Stimulated activated CD4-positive, alpha-beta T cell treated with anti-CD3 and anti-CD28 coated beads, TNF-alpha, amount 100 ng/mL, for 24 hours (primary cell): ENCODE measurements at regions not wholly inside any gene's neighbourhood (a gene's known extent, or its start where the extent isn't known, plus 50 kb on each side); places are given as distances from the start of the nearest gene placed in this dataset.

Experiments used
- DNase-seq, 3 experiments: peaks; one replicate each; pipeline ENCODE4 v3.0.0-alpha.2; 2020; ENCODE audit warnings: low read depth in 3 of 3

GRCh38 chr10:63708421-63708820, 187.2 kb downstream of the REEP3 start:
- no peak for DNase-seq

DNA sequence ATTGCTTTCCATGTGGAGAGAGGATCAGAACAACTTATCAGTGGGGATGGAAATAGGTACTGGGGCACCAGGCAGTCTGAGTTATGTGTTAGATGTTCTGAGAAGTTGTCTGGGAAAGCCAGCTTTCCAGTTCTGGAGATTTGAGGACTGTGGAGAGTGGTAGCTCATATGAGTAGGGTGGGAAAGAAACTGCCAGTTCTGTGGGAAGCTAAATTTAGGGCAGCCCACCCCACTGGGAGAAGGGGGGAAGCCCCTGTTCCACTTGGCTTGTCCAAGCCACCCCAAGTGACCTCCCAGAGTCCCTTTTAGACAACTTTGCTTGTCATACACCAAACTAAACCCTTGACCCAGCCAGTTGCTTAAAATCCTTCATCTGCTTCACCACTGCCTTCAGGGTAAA, 189.5 kb downstream of the REEP3 start:
- no peak for DNase-seq

DNA sequence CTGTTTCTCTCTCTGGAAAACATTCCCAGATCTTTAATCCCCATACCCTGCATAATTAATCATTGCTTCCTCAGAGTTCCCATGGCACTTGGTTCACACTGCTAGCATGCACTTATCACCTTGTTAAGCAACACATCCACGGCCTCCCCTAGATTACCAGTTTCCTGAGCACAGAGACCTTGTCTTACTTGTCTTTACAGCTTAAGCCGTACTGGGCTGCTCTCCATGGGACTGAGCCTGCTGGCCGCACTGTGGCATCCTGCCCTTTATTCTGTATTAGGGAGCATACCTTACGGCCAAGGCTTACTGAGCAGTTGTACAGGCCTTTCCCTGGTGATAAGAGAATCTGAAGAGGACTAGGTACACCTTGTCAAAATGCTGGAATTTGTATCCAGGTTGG, 190.2 kb downstream of the REEP3 start:
- no peak for DNase-seq

GRCh38 chr10:63711867-63712716, 190.9 kb downstream of the REEP3 start:
- DNase-seq: no peak

- DNase-seq: no peak
Measured at GRCh38 chr10:63712717-63713115, 191.5 kb downstream of the REEP3 start.

- DNase-seq: no peak
Measured at GRCh38 chr10:63713191-63714144, 192.3 kb downstream of the REEP3 start.

GRCh38 chr10:63716016-63716580, 194.9 kb downstream of the REEP3 start:
- DNase-seq: no peak

GRCh38 chr10:63717027-63717715, 196.0 kb downstream of the REEP3 start:
- no peak for DNase-seq

DNA sequence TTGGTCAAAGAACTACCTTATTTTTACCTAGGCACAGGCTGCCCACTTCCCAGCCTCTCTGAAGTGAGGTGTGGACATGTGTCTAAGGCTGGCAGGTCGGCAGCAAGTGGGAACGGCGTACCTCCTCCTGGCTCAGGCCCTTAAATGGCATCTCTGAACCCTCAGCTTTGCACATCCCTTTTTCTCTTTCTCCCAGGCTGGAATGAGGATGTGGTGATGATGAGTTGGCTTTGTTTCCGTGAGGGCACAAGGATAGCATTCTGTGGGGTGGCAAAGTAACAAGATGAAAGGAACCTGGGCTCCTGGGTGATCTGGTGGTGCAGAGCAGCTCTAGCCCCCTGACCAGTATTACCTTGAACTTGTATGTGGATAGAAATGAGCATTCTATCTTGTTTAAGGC, 196.8 kb downstream of the REEP3 start:
- DNase-seq: no peak

- DNase-seq: no peak
Measured at GRCh38 chr10:63718421-63718820, 197.2 kb downstream of the REEP3 start.

- no peak for DNase-seq
Measured at GRCh38 chr10:63719226-63719856, 198.1 kb downstream of the REEP3 start.

DNA sequence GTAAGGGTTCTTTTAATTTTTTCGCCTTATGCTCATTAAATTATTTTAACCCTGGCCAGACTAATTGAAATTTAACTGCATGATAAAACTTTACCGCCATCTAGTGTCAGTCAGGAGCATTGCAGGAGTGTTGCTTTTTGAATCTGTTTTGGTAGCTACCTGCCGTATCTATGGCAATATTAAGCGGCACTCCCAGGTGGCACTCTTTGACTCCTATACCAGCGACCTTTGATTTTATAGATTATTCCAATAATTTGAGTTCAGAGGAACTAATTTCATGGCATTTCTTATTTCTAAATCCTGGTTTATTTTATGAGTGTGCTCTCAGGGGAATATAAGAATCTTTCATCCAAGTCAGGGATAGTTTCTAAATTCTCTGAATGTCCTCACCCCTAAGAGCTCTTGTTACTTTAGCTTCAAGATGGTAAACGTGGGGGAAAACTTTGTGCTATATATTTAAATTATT, 198.9 kb downstream of the REEP3 start:
- peak in 2 of 3 experiments; percentile 15 to 45 for DNase-seq

GRCh38 chr10:63720676-63721075, 199.5 kb downstream of the REEP3 start:
- no peak for DNase-seq

GRCh38 chr10:63722537-63722936, 201.3 kb downstream of the REEP3 start:
- DNase-seq: no peak

DNA sequence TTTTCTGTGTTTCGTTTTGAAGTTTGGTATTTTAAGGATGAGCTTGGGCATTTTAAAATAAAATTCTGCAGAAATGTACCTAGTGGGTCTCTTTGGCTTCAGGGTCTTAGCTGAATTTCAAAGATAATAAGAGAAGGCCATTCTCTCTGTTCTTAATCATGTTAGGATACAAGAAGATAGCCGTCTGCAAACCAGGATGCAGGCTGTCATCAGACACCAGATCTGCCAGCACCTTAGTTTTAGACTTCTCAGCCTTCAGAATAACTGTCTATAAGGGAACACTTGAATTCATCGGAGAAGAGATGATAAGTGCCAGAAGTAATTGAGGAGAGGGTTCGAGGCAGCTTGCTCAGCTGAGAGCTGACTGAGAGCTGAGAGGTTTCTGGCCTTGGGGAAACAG, 202.1 kb downstream of the REEP3 start:
- DNase-seq: no peak

GRCh38 chr10:63723741-63724140, 202.5 kb downstream of the REEP3 start:
- DNase-seq: no peak

- DNase-seq: no peak
Measured at GRCh38 chr10:63724922-63725321, 203.7 kb downstream of the REEP3 start.

- no peak for DNase-seq
Measured at GRCh38 chr10:63726867-63727266, 205.7 kb downstream of the REEP3 start.

GRCh38 chr10:63727636-63728035, 206.4 kb downstream of the REEP3 start:
- no peak for DNase-seq

- no peak for DNase-seq
Measured at GRCh38 chr10:63735305-63735704, 214.1 kb downstream of the REEP3 start.

DNA sequence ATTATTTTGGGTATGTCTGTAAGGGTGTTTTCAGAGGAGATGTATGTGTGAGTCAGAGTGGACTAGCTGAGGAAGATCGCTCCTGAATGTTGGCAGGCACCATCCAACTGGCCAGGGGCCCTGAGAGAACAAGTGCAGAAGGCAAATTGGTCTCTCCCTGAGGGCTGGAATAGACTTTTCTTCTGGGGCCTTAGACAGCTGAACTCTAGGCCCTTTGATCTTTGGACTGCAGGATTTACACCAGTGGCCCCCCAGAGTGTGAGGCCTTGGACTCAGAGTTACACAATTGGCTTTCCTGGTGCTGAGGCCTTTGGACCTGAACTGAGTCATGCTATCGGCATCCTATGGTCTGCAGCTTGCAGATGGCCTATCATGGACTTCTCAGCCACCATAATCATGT, 217.2 kb downstream of the REEP3 start:
- DNase-seq: no peak
